HG02943 (cell line): ENCODE measurements at regions not wholly inside any gene's neighbourhood (a gene's known extent, or its start where the extent isn't known, plus 50 kb on each side); places are given as distances from the start of the nearest gene placed in this dataset.

ENCODE experiments used
- ATAC-seq: cut with Tn5 transposase; IDR thresholded peaks from one replicate; pipeline ENCODE4 v1.9.1; 2021; ENCODE audit warnings: mild to moderate bottlenecking, low read depth, moderate library complexity; ENCODE audit not compliant: unreplicated experiment

DNA sequence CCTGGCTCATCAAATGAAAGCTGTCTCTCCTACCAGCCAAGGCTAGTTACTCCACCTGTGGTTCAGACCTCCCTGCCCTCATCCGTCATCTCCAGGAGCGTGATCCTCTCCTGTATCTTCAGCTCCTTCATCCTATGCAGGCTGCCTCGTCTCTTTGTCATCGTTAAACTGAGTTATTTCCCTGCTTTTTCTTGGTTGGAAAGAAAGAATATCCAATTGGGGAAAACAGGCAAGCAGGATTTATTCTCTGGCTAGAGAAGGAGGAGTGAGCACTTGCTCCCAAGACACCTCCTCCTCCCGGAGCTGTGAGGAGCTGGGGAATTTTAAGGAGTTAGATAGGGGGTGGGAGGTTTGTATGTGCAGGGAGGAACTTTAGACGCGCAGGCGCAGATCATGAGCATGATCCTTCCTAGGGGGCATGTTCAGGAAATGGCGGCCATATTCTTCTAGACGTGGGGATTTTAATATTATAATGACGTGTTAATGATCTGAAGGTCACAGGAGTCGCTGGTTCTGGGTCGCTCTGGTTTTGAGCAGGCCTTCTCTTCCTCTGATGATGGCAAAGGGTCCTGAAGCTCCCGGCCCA, 156.4 kb upstream of the KL start:
- ATAC-seq = no peak

DNA sequence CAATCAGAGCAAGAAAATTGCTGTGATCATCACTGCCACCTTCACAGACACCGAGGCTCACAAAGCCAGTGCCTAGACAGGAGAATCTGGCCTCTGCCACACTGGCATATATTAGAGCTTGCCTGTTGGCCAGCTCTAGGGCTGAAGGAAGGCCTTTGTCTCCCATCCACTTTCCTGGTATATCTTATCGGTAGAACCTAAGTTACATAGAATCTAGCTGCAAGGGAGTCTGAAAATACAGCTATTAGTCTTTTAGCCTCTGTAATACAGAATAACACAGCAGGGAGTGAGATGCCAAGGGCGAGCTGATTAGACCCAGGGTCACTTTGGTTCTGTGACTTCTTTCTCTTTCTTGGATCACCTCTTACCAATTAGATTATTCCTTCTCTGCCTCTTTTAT, 154.9 kb upstream of the KL start:
- ATAC-seq = no peak

DNA sequence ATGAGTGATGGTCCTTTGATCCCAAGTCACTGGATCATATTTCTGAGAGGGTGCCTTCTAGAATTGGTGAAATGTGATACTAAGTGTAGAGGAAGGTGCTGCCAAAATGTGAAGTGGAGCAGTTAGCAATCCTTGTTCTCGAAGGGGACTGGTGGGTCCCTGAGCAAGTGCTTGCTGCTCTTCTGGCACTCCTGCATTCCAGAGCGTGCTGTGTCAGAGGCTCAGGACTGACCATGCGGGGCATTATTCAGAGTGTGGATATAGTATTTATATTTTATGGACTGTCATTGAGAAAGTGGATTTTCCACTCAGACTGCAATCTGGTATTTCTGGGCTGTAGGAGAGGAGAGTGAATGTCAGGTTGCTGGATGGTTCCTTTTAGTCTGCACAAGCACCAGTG, 152.6 kb upstream of the KL start:
- no peak for ATAC-seq

DNA sequence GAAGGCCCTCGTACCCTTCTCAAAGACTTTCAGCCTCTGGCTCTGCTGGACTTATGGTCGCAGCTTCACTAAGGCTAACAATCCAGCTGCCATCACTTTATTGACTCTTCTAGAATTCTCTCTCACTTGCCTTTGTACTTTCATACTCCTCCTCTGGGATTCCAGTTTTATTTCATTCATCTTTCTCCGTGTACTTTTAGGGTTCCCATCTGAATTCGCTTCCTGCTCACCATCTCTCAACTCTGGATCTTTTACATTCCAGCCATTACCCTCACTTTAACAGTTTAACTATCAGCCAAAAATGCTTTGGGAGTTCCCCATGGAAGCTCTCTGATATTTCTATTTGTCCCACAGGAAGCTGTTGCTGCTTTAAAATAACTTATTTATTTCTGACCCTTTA, 149.3 kb upstream of the KL start:
- ATAC-seq = no peak

DNA sequence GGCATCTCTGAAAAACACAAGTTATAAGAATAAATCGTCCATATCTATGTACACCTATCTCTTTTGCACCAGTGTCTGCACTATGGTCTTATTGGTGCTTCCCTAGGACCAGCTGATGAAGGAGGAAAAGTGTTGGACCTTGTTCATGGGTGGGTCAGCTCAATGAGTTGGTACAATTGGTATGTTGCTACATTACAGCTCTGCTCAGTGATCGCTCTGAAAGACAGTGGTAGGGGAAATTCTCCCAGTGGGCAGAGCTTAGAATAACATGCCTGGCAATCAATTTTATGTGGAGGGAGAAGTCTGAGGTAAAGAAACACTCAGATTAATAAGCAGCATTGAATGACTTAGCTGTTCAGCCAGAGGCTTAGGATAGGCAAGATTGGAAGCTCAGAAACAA, 138.7 kb upstream of the KL start:
- no peak for ATAC-seq

DNA sequence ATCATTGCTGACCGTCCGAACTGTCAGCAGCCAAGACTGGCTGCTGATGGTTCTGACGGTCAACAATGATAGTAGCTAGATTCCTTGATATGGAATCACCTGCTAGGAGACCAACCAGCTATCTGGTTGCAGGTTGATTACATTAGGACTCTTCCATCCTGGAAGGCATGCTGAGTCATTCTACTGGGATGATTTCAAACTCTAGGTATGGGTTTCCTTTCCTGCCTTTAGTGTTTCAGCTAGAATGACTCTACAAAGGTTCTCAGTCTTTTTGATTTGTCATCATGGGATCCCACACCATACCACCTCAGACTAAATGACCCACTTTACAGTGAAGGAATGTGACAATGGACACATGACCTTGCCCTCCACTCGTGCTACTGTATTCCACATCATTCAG, 138.1 kb upstream of the KL start:
- ATAC-seq = no peak

DNA sequence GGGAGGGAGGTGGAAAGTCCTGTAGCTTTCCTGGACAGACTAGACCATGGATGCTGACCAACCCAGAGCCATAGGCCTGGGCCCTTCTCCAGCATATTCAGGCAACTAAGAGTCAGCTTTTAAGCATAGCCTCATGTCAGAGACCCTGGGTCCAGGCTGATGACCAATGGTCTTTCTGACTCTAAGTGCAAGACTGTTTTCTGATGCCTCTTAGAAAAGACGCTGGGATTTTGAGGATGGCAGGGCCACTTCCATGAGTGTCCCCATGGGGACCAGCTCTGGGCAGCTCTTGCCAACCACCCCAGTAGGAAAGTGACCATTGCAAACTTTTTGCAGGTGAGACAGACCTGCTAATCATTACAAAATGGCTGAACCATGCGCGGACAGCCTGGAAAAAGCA, 135.6 kb upstream of the KL start:
- ATAC-seq = no peak

DNA sequence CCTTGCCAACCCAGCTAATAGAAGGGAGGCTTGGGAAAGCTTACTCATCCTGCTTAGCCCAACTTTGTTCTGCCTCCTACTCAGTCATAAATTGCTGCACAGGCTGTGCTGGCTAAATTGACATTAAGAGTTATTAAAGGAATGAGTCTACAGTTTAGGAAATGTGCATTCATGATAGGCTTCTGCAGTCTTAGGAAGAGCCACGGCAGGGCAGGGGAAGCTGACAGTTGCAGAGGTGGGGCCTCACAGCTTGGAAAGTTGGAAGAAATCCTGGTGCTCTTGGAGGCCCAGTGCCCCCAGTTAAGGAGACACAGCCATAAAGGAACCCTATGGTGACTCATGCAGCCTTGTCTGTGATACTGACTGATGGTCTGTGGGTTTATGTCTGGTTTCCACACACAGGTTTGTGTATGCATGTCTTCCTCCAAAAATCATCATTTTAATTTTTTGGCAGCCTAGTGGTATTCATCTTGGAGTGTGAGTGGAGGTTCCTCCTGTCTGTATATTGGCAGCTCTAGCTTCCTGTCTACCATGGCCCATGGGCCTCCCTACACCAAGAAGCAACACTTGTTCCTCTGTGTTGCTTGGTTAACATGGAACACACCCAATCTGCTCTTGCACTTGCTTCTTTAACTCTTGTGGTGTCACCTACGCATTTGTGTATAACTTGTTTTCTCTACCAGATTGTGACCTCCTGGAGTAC, 135.0 kb upstream of the KL start:
- no peak for ATAC-seq

DNA sequence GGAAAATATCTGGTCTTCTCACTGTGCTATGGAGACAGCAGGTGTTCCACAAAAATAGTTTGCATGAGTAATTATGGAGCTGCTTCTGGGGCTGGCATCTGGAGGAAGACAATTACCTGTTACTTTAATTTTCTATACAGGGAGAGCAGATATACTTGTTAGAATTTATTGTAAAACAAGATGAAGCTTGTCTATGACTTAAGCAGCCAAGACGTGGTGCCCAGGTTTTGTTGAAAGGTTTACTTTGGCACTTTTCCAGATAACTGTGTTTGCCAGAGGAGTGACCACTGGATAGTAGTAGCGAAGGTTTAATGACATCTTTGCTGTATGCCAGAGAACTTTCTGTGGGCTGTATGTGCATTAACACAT, 134.5 kb upstream of the KL start:
- ATAC-seq = no peak

DNA sequence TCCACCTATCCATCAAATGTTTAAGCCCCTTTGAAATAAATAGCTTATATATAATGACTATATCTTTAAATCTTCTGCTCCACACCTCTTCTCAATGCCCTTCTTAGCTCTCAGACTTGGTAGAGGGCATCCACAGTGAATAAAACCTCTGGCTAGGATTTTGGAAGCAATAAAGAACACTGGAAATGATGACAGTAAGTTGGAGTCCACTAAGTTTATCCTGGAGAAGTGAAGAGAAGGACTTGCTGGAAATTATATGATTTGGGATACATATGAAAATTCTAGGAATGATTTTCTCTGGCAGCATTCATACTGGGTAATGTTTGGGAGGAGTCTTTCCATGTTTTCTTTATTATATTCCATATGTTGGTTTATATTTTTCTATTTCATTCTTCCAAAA, 133.5 kb upstream of the KL start:
- no peak for ATAC-seq

DNA sequence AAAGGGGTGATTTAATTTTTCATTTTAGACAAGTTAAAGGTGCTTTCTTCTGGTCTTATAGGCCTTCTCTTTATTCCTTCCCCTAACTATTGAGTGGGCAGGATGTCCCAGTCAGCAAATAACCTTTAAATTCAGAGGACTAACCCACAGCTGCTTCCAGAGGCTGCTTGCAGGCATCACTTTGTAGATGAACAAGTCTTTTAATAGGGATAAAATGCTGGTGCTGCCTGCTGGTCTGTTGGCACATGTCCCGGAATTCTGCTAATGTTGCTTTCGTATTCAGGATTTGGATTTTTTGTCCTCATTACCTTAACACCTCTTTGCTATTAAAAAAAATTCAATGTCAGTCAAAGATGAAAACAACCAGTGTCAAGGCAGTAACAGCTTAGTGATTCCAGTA, 132.7 kb upstream of the KL start:
- no peak for ATAC-seq

DNA sequence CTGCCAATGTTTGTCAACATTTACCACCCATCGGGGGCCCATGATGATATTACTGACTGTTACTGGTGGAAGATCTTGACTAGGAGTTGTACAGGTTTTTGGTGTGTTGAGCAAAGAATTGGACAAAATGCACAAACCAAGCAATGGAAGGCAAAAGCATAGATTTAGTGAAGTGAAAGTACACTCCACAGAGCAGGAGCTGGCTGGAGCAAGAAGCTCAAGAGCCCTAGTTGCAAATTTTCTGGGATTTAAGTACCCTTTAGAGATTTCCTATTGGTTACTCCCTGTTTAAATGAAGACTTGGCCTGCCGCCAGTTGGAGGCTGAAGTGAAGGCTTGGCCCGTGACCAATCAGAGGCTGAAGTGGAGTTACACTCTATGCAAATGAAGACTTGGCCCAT, 128.6 kb upstream of the KL start:
- no peak for ATAC-seq

DNA sequence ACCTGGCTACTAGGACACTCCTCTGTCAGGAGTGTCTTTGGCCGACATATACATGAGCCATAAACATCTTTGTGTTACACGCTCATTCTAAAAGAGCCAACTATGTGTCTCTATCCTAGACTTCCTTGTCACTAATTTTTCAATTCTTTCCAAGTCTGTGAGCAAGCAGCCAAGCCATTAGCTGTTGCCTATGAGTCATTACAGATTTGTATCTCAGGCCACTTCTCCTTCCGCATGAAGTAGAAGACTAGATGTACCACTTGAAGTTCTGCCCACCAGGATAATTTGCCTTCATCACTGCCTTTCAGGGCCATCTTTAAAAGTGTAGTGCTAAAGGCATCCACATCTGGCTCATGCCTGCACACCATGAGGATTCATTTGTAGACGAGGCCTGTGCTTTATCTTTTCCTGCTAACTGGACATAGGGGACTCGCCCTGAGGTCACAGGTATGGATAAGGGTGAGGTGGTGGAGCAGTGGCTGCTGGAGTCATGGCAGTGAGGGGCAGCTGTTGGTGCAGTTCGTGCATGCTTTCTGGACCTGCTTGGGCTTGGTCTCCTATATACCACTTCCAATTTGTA, 126.1 kb upstream of the KL start:
- ATAC-seq = no peak

DNA sequence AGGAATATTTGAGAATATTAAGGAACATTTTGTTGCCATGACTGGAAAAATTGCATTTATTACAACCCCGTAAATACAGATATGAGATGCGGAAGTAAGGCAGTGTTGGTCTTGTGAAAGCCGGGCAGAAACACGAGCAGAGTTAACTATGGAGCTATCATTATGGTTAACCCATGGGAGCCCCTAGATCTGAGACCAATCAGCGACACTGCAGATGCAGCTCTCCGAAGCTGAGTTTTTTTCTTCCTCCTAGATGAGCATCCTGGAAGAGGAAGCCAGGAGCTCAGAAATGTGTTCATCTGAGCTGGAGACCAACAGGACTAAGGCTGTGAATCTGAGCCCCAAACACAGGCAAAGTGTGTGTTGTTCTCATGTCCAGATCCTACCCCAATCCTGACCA, 123.0 kb upstream of the KL start:
- no peak for ATAC-seq

DNA sequence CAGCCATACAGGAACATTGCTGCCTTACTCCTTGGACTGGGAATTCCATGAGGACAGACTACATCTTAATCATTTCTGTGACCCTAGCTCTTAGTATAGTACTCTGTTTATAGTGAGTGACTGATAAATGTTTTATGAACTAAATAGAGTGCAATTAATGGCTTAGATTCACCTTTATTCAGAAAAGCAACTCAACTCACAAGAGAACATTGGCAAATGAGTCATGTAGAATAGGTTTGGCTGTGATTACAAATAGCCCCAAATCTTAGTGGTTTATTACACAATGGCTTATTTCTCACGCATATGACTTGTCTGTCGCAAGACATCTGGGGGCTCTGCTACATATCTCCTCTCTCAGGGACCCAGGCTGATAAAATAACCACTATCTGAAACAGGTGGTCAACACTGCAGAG, 121.6 kb upstream of the KL start:
- ATAC-seq = no peak

DNA sequence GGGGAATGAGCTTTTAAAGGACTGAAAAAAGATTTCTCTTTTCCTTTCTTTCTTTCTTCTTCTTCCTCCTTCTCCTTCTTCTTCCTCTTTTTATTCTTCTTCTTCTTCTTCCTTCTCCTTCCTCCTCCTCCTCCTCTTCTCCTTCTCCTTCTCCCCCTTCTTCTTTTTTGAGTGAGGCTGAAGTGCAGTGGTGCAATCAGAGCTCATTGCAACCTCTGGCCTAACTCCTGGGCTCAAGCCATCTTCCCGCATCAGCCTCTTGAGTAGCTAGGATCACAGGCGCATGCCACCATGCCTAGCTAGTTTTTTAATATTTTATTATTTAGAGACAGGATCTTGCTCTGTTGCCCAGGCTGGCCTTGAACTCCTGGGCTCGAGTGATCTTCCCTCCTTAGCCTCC, 120.9 kb upstream of the KL start:
- ATAC-seq = no peak

DNA sequence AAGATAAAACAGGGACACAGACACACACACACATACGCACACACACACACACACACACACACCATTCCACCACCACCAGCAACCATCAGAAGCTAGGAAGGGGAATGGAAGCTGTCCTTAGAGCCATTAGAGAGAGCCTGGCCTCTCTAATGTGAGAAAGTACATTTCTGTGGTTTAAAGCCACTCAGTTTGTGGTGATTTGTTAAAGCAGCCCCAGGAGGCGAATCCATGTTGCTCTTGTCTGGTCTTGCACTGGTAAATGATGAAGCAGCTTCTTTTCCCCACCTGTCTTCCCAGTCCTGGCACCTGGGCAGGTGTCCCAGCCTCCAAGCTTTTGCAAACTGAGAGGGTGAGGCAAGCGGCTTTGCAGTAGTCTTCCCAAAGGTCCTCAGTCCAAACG, 118.9 kb upstream of the KL start:
- no peak for ATAC-seq

DNA sequence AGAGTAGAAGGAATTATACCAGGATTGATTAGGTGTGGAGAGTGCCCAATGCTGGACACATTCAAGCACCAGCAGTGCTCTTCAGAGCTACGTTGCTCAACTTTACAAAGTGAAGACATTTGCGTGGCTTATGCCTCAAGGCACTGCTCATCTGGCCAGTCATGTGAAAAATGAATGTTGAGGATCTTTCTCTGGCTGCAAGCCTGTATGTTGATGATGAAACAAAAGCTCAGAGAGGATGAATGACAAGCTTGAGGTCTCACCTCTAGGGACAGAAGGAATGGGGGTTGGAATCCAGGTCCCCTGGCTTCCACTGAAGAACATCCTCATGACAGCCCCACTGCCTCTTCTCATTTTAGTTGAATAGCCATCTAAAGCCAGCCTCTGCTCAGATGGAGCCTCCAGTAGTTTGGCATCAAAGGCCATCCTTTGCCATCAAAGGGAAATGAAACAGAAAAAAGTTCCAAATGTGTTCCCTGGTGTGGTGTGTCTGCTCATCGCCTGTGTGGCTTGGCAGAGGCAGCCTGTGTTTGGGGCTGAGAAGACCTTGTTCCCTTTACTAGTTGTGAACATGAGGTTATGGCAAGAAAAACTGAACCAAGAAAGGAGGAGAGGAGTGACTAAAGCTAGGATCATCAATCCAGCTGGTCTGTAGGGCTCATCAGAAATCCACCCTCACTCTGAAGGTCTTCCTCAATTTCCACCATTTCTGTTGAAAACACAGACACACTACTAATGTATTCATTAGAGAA, 114.0 kb upstream of the KL start:
- no peak for ATAC-seq

DNA sequence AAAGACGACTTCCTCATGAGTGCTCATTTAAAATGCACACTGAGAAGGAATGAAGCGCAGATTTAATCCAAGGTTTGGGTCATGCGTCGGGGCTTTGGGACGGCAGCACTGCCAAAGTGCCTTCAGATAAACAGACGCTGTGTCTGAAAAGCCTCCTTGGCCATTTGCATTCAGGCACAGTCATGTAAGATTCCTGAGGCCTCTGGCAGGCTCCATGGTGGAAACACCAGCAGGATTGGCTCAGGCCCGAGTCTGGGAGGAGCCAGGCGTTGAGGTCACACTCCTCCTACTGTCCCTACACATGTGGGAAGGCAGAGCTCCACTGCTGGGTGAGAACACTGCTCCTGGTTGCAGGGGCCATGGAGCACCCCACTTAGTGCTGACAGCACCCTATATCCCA, 113.3 kb upstream of the KL start:
- ATAC-seq = no peak

DNA sequence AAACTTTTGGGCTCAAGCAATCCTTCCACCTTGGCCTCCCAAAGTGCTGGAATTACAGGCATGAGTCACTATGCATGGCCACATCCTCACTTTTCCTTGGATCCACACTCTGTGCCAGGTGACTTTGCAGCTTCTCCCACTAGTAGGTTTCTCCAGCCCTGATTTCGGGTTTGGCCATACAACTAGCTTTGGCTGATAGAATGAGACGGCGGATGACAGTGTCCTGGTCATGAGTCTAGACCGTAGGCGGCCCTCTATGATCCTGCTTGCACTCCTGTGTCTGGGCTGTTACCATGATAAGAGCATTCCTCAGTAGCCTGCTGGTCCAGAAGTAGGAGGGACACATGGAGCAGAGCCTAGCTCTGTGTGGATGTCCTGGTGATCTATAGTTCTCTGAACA, 112.5 kb upstream of the KL start:
- no peak for ATAC-seq

DNA sequence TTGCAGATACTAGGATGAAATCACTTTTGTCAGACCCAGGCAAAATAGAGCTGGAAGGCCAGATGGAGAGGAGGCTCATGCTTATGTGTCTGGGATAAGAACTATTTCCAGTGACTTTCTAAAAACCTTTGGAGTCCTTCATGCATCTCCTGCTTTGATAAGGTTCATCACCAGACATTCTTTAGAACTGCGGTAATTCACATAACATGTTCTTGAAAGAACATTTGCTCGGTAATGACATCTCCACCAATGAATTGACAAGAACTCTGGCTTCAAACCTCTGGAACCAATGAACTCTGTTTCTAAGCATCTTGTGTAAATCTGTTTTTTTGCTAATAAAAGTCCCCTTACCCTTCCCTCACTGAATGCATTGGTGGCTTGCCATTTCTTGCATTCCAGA, 112.0 kb upstream of the KL start:
- ATAC-seq = no peak
